NT2/D1 (cell line): ENCODE measurements at regions not wholly inside any gene's neighbourhood (a gene's known extent, or its start where the extent isn't known, plus 50 kb on each side); places are given as distances from the start of the nearest gene placed in this dataset.

Experiments used
- DNase-seq: peaks from one replicate; pipeline ENCODE4 v3.0.0-alpha.2; 2011; ENCODE audit warnings: low read depth, low spot score
- H3K27me3 ChIP-seq: 2 replicates; pipeline ENCODE4 v1.6.0; 2011; ENCODE audit warnings: mild to moderate bottlenecking; ENCODE audit not compliant: insufficient read length, insufficient read depth
- H3K36me3 ChIP-seq: 2 replicates; pipeline ENCODE4 v1.6.1; 2011; ENCODE audit warnings: mild to moderate bottlenecking, low read length, mixed read lengths; ENCODE audit not compliant: insufficient read depth, insufficient read length
- H3K4me1 ChIP-seq: 2 replicates; pipeline ENCODE4 v1.5.1; 2011; ENCODE audit not compliant: insufficient read depth, insufficient read length
- H3K4me3 ChIP-seq: 2 replicates; pipeline ENCODE4 v1.5.1; 2011; ENCODE audit warnings: low read depth; ENCODE audit not compliant: insufficient read length
- H3K9ac ChIP-seq: 2 replicates; pipeline ENCODE4 v1.6.0; 2011; ENCODE audit warnings: low read depth; ENCODE audit not compliant: insufficient read length
- H3K9me3 ChIP-seq: 2 replicates; pipeline ENCODE4 v1.5.1; 2011; ENCODE audit warnings: mild to moderate bottlenecking, low read length; ENCODE audit not compliant: insufficient read depth
- SUZ12 ChIP-seq: IDR thresholded peaks from 2 replicates; pipeline ENCODE4 v1.6.1; 2011; ENCODE audit not compliant: insufficient read length, insufficient read depth; ENCODE audit errors: extremely low read depth
- YY1 ChIP-seq: IDR thresholded peaks from 2 replicates; pipeline ENCODE4 v1.6.1; 2011; ENCODE audit not compliant: insufficient read length, insufficient read depth
- ZNF274 ChIP-seq: IDR thresholded peaks from 2 replicates; pipeline ENCODE4 v1.6.1; 2011; ENCODE audit warnings: mild to moderate bottlenecking, low read depth, low read length

- H3K9ac ChIP-seq: no peak overlapping the region
- H3K27me3 ChIP-seq: peaks cover 2% of the 10 kb centered on the region
- no peak for TF ChIP-seq SUZ12
- no peak for TF ChIP-seq ZNF274
- TF ChIP-seq YY1: no peak
- no peak for DNase-seq
- H3K36me3 ChIP-seq: no peaks in the 10 kb centered on the region
- no peaks in the 10 kb centered on the region for H3K4me1 ChIP-seq
- H3K9me3 ChIP-seq: no peaks in the 10 kb centered on the region
- H3K4me3 ChIP-seq: no peak overlapping the region
These were observed 81.7 kb upstream of the SLC22A23 start for GRCh38 chr6:3538536-3538935.

- no peak for TF ChIP-seq ZNF274
- no peak for TF ChIP-seq YY1
- no peak for TF ChIP-seq SUZ12
- Histone ChIP-seq H3K36me3 (no peaks in the 10 kb centered on the region), H3K4me3 (no peak overlapping the region)
These were observed 80.1 kb upstream of the SLC22A23 start for GRCh38 chr6:3536901-3537300.

GRCh38 chr6:3535776-3536435, 79.1 kb upstream of the SLC22A23 start:
- no peaks in the 10 kb centered on the region for H3K36me3 ChIP-seq
- peaks cover 2% of the 10 kb centered on the region for H3K27me3 ChIP-seq
- no peaks in the 10 kb centered on the region for H3K9me3 ChIP-seq
- no peak for TF ChIP-seq YY1
- no peak for TF ChIP-seq SUZ12
- TF ChIP-seq ZNF274: no peak
- H3K9ac ChIP-seq: no peak overlapping the region
- H3K4me1 ChIP-seq: no peaks in the 10 kb centered on the region
- H3K4me3 ChIP-seq: no peak overlapping the region
- DNase-seq: no peak

More at GRCh38 chr6:3536901-3537300, 80.1 kb upstream of the SLC22A23 start:
- Histone ChIP-seq H3K27me3 (peaks cover 2% of the 10 kb centered on the region), H3K9me3 (no peaks in the 10 kb centered on the region), H3K4me1 (no peaks in the 10 kb centered on the region), H3K9ac (no peak overlapping the region)
- DNase-seq: no peak

- H3K36me3 ChIP-seq: no peaks in the 10 kb centered on the region
- H3K4me1 ChIP-seq: no peaks in the 10 kb centered on the region
- H3K9me3 ChIP-seq: no peaks in the 10 kb centered on the region
- no peak overlapping the region for H3K9ac ChIP-seq
- TF ChIP-seq ZNF274: no peak
- TF ChIP-seq YY1: no peak
- no peak for TF ChIP-seq SUZ12
- peaks cover 2% of the 10 kb centered on the region for H3K27me3 ChIP-seq
- no peak for DNase-seq
- no peak overlapping the region for H3K4me3 ChIP-seq
These were observed 78.4 kb upstream of the SLC22A23 start for GRCh38 chr6:3535033-3535775.

GRCh38 chr6:3534599-3534998, 77.7 kb upstream of the SLC22A23 start:
- Histone ChIP-seq H3K27me3 (peaks cover 2% of the 10 kb centered on the region), H3K4me1 (no peaks in the 10 kb centered on the region), H3K4me3 (no peak overlapping the region), H3K9me3 (no peaks in the 10 kb centered on the region), H3K9ac (no peak overlapping the region), H3K36me3 (no peaks in the 10 kb centered on the region)
- DNase-seq: no peak
- no peak for TF ChIP-seq YY1
- no peak for TF ChIP-seq SUZ12
- no peak for TF ChIP-seq ZNF274

GRCh38 chr6:3533981-3534380, 77.1 kb upstream of the SLC22A23 start:
- no peaks in the 10 kb centered on the region for H3K36me3 ChIP-seq
- H3K9me3 ChIP-seq: no peaks in the 10 kb centered on the region
- H3K9ac ChIP-seq: no peak overlapping the region
- H3K4me1 ChIP-seq: no peaks in the 10 kb centered on the region
- no peak for DNase-seq
- peaks cover 2% of the 10 kb centered on the region for H3K27me3 ChIP-seq
- H3K4me3 ChIP-seq: no peak overlapping the region
- TF ChIP-seq SUZ12: no peak
- TF ChIP-seq ZNF274: no peak
- TF ChIP-seq YY1: no peak

GRCh38 chr6:3532296-3532916, 75.6 kb upstream of the SLC22A23 start:
- no peak for DNase-seq
- Histone ChIP-seq H3K9me3 (no peaks in the 10 kb centered on the region), H3K4me1 (no peaks in the 10 kb centered on the region), H3K4me3 (no peak overlapping the region), H3K27me3 (no peaks in the 10 kb centered on the region), H3K36me3 (no peaks in the 10 kb centered on the region), H3K9ac (no peak overlapping the region)
- no peak for TF ChIP-seq ZNF274
- no peak for TF ChIP-seq SUZ12
- no peak for TF ChIP-seq YY1
